T-helper 2 cell (primary cell): ENCODE measurements at regions not wholly inside any gene's neighbourhood (a gene's known extent, or its start where the extent isn't known, plus 50 kb on each side); places are given as distances from the start of the nearest gene placed in this dataset.

Experiments used
- DNase-seq, 5 experiments: peaks; one replicate each; pipeline versions ENCODE4 v3.0.0 to v3.0.0-alpha.2; 2012 to 2022

- no peak for DNase-seq
Observed at GRCh38 chr1:83769594-83770318, 229.2 kb downstream of the TTLL7 start.

- DNase-seq = no peak
Observed at GRCh38 chr1:83769072-83769471, 229.9 kb downstream of the TTLL7 start.

- DNase-seq = no peak
Observed at GRCh38 chr1:83766241-83766691, 232.7 kb downstream of the TTLL7 start.

- no peak for DNase-seq
Observed at GRCh38 chr1:83765125-83765524, 233.8 kb downstream of the TTLL7 start.

- no peak for DNase-seq
Observed at GRCh38 chr1:83764209-83764608, 234.7 kb downstream of the TTLL7 start.

DNA sequence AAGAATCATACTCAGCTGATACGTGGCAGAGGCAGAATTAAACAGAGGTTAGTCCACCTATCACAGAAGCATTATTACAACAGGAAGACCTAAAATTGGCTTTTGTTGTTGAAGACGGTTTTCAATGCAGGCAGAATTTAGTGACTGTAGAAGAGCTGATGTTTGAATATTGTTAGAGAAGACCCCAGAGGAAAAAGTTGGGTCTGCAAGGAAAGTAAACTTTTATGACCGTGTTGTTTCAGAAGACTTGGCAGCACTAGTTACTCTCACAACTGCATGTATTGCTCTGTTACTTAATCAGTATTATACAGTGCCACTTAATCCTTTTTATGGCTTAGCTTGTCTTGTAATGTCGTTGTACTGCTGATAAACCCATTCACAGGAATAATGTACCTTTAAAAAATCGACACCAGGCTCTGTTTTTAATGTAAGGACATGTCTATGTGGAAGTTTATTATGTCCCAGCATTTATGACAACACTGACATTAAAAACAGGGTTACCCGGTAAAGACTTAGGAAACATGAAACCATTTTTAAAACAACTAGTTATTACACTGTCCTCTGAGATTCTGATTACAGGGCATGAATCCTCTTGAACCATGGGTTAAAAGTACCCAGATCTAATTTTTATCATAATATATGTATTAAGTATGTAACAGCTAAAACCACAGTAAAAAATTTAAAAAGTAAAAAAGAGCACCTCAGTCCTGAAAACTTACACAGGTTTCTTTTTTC is 235.4 kb downstream of the TTLL7 start:
- no peak for DNase-seq

DNA sequence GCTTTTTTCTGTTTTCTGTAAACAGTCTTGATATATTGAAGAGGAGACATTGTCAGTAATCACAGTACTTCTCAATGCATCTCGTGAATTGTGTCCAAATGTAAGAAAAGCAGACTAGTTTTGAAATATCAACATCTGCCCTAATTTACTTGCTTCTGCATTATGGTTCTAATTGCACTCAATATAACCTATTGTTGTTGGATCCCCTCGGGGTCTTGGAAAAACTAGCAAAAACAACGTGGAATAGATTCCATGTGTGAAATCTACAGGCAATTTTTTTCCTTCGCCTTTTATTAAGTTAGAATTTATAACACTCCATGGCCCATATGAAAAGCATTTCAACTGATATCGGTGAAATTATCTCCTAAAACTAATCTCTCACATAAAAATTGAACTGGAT is 236.5 kb downstream of the TTLL7 start:
- DNase-seq = no peak

DNA sequence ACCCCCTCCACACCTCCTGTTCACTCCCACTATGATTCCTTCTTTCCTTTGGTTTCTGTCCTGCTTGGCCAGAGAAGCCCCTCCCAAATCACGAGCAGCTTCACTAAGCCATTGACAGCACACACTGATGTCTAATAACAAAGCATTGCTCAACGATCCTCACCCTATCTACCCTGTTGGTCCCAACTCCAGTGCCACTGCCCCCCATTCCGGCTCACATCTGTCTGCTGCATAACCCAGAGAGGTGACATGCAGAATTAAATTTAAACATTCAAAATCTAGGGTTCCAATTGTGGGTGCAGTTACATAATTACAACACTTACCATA is 236.9 kb downstream of the TTLL7 start:
- no peak for DNase-seq

DNA sequence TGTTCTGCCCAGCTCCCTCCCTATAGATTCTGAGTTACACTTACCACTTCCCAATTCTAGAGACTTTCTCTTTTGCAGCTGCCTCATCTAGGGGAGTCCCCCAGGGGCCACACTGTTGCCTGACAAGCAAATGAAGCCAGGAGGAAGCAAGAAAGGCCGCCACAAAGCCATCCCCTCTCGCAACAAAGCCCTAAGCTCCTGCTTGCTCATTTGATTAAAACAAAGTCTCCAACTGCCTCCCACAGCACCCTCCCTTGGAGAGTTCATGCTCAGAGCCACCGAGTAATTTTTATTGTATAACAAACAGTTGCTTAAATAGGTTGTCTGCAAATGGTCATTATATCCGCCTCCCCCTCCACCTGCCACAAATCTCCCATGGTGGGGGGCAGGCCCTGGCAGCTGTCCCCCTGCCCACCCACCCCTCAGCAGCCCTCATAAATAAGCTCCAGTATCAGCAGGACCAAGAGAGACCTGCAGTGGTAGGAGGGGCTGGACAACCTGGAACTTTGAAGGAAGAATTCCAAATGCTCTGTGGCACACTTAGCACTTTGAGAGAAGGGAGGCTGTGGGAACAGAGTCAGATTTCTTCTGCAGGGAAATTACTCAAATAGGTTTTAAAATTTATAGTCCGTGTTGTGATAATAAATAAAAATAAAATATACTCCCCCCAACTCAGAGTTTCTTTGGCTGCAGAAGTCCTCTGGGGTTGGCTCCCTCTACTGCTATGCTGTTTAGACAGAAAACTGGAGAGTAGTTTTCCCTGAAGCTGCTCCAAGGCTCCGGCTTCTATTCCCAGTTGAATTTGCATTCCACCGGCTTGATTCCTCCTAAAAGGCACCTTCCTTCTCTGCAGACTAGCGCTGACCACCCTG is 237.5 kb downstream of the TTLL7 start:
- DNase-seq = peak in 1 of 5 experiments; percentile 8

DNA sequence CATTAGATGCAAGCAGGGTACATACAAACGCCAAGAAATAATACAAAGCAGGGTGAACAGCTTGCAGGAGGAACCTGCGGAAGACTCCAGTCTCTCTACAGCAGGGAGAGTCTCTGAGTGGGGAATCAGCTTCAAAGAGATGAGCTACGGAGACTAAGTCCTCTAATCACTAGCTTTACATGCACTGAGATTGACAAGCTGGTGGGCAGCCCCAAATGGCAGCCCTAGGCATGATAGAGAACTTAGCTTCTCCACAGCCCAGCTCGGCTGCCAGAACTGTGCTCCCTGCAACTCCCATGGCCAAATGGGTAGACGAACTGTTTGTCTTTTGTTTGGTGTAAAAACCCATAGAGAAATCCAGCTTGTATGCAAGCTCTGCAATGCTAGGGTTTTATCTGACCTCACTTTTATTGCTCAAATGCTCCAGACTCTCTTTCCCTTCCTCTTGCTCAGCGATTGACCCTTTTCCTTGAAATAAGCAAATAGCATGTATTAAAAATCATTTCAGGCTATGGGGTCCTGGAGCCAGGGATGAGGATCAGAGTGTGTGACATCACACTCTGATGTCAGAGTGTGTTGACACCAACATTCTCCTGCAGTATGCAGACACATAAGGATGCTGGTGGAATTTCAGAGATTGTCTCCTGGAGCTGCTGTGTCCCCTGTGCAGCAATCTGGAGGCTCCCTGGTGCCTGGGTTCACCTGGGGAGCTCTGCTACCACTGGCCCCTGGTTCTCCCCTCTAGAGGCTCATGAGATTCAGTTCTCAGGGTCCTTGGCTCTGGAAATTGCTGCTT is 238.5 kb downstream of the TTLL7 start:
- DNase-seq = no peak

DNA sequence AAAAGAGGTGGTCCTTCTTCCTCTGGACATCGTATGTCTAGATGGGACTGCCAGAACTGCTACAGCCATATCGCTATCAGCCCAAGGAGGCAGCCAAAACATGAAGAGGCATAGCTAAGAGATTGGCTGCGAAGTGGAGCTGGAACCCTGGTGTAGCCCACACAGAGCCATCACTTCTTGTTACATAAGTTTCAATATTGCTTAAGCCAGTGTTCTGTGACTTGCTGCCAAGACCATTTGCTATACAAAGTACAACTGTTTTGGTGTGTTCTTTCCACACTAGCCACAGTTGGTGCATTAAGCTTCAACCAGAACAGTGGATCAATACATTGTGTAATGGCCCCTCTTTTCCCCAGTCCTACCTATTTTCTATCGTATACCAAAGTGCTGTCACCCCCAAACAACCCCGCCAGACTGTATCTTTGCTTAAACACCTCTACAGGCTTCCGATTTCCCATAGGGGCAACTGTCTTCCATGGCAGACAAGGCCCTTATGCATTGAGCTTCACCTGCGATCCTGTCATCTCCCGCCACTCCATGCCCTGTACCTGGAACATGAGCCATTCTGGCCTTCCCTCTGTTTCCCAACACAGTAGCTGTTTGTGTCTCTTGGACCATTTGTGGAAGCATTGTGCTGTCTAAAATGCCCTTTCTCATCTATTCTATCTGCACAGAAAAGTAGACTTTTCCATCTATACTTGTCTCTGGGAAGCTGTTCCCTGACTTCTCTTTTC is 241.8 kb downstream of the TTLL7 start:
- no peak for DNase-seq

GRCh38 chr1:83751602-83752001 is 247.3 kb downstream of the TTLL7 start:
- no peak for DNase-seq

DNA sequence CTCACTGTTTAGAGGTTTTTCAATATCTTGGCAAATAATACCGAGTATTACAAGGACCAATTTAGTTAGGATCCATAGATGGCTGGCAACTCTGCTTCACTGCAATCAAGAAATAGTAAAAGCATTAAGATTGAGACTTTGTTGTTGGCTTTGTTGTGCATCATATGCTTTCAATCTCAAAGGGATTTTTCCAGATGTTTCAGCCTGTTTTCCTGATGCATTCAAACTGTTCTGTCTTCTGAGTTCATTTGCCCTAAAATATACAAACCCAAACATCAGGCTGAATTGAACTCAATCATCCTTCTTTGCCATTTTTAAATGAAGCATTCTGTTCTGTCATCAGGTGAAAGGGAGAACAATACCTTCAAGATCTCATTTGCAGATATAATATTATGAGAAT is 248.7 kb downstream of the TTLL7 start:
- no peak for DNase-seq

DNA sequence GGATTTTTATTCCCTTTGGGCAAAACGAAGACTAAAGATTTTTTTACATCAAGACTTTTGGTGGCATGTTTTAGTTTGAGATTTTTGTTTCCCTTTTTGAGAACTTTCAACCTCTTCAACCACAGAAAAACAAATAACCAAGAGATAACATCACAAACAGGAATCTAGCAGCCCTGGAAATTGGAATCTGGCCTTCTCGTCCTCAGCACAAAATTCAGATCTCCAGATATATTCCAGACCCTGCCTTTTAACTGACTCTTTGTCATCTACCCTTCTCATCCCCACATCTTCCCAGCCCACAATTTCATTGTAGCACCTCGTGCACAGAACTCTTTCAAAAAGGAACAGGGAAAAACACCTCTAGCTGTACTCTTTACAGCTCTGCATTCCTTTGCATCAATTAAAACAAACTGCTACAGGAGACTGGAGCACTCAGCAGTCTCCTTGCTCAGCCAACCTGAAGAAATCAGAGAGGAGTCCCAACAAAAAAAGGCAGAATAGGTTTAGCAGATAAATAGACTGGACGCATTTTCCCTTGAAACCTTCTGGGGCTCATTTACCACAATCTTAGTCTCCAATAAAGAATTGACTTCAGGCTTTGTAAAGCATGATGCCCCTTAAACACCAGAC is 251.0 kb downstream of the TTLL7 start:
- DNase-seq = no peak

DNA sequence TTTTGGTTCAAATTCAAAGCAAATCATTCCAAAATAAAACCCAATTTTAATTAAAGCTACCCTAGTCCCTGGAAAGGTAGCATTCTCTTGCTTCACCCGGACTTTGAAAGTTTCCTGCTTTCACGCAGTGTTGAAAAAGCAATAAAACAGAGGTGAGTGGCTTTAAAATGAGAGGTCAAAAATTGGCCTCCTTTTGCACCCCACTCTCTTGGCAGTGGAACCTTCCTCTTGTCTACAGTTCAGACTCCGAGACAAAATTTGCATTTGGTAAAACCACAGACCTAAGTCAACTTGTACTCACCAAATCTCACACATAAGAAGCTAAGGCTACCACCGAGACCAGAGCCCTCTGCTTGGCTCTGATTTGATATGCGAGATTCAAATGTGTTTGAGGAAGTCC is 252.7 kb downstream of the TTLL7 start:
- DNase-seq = no peak

DNA sequence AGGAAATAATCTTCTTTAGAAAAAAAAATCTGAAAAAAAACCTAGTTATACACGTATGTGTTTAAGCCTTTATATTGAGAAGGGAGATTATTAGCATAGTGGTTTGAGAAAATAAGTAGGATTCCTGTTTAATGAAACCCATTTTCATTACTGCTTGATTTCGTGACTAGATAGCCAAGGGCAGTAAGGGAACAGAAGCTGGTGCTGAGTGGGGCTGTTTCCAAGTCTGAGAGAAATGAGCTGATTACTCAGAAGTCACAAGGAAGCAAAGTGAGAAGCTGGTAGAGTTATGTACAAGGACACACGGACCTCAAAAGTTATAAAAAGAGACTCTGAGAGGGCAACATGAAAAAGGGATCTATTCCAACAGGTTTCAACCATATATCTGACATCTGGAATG is 256.5 kb downstream of the TTLL7 start:
- DNase-seq = no peak

GRCh38 chr1:83741770-83742169 is 257.2 kb downstream of the TTLL7 start:
- DNase-seq = no peak

- no peak for DNase-seq
Observed at GRCh38 chr1:83741348-83741747, 257.6 kb downstream of the TTLL7 start.

DNA sequence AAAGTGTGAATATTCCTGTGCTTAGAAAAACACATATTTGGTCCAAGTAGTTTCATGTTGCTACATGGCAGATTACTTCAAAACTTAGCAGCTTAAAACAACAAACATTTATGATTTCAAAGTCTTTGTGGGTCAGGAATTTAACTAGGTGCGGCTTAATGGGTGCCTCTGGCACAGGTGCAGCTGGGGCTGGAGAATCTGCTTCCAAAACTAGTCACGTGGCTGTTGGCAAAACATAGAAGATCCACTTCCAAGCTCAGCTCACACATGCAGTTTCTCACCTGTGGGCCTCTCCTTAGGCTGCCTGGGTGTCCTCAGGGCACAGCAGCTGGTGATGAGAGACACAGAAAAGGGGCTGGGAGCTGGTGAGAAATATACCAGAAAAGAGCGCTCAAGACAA is 263.4 kb downstream of the TTLL7 start:
- no peak for DNase-seq

DNA sequence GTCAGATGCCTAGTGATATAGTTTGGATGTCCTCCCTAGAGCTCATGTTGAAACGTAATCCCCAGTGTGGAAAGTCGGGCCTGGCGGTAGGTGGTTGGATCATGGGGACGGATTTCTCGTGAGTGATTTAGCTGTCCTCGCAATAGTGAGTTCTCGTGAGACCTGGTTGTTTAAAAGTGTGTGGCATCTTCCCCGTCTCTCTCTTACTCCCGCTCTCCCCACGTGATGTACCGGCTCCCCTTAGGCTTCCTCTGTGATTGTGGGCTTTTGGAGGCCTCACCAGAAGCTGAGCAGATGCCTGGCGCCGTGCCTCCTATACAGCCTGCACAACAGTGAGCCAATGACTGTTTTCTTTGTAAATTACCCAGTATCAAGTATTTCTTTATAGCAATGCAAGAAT is 264.5 kb downstream of the TTLL7 start:
- no peak for DNase-seq

GRCh38 chr1:83725735-83726360 is 273.1 kb downstream of the TTLL7 start:
- no peak for DNase-seq
